ENCODE measurements at regions not wholly inside any gene's neighbourhood (a gene's known extent, or its start where the extent isn't known, plus 50 kb on each side); places are given as distances from the start of the nearest gene placed in this dataset.

DNA sequence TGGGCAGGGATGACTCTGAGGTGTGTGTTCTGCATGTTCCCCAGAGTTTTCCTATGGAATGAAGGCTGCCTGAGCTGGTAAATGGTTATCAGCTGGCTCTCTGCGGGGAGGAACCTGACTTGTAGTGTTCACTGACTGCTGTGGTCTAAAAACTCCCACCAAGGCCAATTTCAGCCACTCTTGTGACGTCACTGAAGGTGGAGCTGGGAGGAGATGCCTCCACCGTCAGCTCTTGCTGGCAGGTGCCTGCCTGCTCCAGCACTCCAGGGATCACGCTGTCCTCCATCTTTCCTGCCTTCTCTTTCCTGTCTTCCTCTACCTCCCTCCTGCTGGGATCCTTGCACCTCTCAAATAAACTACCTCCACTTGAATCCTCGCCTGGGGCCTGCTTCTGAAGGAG is 209.5 kb upstream of the HS6ST1 start:
- in situ Hi-C loops (cut with HindIII; ENCODE audit: low sequenced_read_pairs): no loop called here
- DNase-seq (ENCODE audit: low read depth, low spot score): no peak
- no peak overlapping the region for H3K4me3 ChIP-seq (ENCODE audit: low read depth, low read length)
- TF ChIP-seq, protein P1, sequence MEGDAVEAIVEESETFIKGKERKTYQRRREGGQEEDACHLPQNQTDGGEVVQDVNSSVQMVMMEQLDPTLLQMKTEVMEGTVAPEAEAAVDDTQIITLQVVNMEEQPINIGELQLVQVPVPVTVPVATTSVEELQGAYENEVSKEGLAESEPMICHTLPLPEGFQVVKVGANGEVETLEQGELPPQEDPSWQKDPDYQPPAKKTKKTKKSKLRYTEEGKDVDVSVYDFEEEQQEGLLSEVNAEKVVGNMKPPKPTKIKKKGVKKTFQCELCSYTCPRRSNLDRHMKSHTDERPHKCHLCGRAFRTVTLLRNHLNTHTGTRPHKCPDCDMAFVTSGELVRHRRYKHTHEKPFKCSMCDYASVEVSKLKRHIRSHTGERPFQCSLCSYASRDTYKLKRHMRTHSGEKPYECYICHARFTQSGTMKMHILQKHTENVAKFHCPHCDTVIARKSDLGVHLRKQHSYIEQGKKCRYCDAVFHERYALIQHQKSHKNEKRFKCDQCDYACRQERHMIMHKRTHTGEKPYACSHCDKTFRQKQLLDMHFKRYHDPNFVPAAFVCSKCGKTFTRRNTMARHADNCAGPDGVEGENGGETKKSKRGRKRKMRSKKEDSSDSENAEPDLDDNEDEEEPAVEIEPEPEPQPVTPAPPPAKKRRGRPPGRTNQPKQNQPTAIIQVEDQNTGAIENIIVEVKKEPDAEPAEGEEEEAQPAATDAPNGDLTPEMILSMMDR (IDR thresholded peaks at IDR 0.05; ENCODE audit: low read depth, low read length): no peak

DNA sequence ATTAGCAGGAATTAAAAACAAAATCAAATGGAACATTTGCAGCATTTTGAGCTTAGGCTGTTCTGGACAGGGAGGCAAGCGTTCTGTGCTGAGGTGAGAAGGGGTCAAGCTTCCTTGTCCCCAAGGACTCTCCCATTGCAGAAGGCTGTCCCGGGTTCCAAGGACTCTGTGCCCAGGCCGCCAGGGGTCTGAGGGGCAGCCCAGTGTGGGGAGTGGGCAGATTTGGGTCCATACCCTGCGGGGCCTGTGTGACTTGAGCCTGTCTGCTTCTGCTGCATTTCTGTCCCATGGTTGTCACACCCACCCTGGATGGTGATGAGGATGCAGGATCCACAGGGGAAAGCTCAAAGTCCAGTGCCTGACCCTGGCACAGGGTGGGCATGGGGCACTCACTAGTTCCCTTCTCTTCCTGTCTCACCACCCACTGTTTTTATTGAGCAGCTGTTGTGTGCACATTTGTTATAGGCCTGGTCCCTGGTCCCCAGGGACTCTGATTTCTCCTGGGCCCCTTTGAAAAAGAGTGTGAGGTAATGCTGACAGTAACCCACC is 211.4 kb upstream of the HS6ST1 start:
- in situ Hi-C loops (cut with HindIII; ENCODE audit: low sequenced_read_pairs): no loop called here
- no peak overlapping the region for H3K4me3 ChIP-seq (ENCODE audit: low read depth, low read length)
- DNase-seq (ENCODE audit: low read depth, low spot score): no peak
- TF ChIP-seq, protein P1 (IDR thresholded peaks at IDR 0.05; ENCODE audit: low read depth, low read length): no peak

DNA sequence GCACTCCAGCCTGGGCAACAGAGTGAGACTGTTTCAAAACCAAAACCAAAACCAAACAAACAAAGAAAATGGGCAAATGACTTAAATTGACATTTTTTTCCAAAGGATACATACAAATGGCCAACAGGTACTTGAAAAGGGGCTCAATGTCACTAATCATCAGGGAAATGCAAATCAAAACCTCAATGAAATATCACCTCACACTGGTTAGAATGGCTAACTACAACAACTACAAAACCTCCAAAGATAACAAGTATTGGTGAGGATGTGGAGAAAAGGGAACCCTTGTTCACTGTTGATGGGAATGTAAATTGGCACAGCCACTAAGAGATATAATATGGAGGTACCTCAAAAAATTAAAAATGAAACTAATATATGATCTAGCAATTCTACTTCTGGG is 213.2 kb upstream of the HS6ST1 start:
- TF ChIP-seq, protein P1 (IDR thresholded peaks at IDR 0.05; ENCODE audit: low read depth, low read length): peak; percentile 17
- no peak overlapping the region for H3K4me3 ChIP-seq (ENCODE audit: low read depth, low read length)
- in situ Hi-C loops (cut with HindIII; ENCODE audit: low sequenced_read_pairs): no loop called here
- no peak for DNase-seq (ENCODE audit: low read depth, low spot score)

DNA sequence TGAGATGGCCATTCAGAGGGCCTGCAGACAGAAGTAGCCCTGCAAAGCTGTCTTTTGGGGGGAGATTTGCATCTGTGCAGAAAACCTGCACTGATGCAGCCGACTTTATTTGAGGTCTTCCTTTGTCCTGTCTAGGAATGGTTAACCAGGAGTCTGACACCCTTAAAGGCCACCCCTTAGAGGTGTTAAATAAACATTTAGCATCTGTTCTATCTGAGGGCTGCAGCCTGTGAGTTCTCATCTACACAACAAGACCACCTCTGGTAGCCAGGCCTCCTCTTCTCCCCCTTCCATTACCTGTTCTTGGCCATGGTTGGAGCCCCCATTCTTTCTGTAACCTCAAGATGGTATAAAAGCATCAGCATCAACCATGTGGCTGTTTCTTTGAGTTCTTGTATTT is 214.4 kb upstream of the HS6ST1 start:
- H3K4me3 ChIP-seq (ENCODE audit: low read depth, low read length): no peak overlapping the region
- in situ Hi-C loops (cut with HindIII; ENCODE audit: low sequenced_read_pairs): no loop called here
- TF ChIP-seq, protein P1 (IDR thresholded peaks at IDR 0.05; ENCODE audit: low read depth, low read length): no peak
- DNase-seq (ENCODE audit: low read depth, low spot score): no peak

DNA sequence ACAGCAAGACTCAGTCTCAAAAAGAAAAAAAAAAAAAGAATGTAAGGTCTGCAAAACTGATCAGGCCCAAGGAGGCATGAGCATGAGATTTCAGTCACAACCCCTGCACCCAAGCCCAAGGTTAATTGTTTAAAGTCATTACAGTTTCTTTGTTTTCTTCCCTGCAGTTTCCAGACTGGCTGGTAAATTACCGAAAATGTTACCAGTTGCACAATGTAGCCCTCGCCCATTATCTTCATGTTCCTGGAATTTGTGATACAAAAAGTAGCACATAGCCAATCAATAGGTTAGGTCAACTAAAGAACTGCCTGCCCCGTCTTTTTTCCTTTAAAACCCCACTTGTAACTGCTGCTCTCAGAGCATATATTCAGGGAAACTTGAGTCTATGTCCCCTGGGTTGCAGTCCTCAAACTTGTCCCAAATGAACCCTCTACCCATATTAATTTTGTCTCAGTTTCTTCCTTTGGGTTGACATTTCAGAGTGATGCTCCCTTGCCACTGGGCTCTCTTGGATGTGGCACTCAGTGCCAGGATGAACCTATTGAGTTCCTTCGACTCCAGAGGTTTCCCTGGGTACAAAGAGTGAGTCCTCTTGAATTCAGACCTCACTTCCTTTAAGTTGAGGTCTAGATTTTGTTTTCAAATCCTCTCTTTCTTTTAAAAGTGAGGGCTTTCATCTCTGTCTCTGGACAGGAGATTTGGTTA is 216.2 kb upstream of the HS6ST1 start:
- no peak for DNase-seq (ENCODE audit: low read depth, low spot score)
- in situ Hi-C loops (cut with HindIII; ENCODE audit: low sequenced_read_pairs): no loop called here
- H3K4me3 ChIP-seq (ENCODE audit: low read depth, low read length): no peak overlapping the region
- TF ChIP-seq, protein P1 (IDR thresholded peaks at IDR 0.05; ENCODE audit: low read depth, low read length): no peak

DNA sequence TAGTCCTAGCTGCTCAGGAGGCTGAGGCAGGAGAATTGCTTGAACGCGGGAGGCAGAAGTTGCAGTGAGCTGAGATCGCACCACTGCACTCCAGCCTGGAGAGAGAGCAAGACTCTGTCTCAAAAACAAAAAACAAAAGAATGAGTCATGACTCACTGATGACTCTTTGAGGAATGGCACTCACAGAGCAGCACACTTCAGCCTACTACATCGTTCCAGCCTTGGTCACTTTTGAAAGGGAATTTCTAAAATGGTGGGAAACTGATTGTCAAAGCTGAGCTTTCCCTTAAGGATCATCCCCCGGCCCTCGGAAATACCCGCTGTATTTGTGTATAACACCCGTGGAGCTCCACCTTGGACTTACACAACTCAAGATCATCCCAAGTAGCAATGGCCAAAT is 217.3 kb upstream of the HS6ST1 start:
- peak; percentile 88 for DNase-seq (ENCODE audit: low read depth, low spot score)
- TF ChIP-seq, protein P1 (IDR thresholded peaks at IDR 0.05; ENCODE audit: low read depth, low read length): no peak
- H3K4me3 ChIP-seq (ENCODE audit: low read depth, low read length): no peak overlapping the region
- in situ Hi-C loops (cut with HindIII; ENCODE audit: low sequenced_read_pairs): no loop called here
